HepG2 (cell line): ENCODE measurements at regions not wholly inside any gene's neighbourhood (a gene's known extent, or its start where the extent isn't known, plus 50 kb on each side); places are given as distances from the start of the nearest gene placed in this dataset.

ENCODE experiments used
- BCL3 ChIP-seq: sonication (generic); formaldehyde crosslinking; IDR thresholded peaks from 2 replicates; pipeline ENCODE4 v1.5.1; 2020; ENCODE audit warnings: mild to moderate bottlenecking, missing genetic modification reagents, moderate library complexity
- CTCF ChIP-seq: sonication (generic); formaldehyde crosslinking; IDR thresholded peaks from 2 replicates; pipeline ENCODE4 v1.5.0; 2020; ENCODE audit warnings: mild to moderate bottlenecking, missing genetic modification reagents, moderate library complexity
- GATAD1 ChIP-seq: IDR thresholded peaks from 2 replicates; pipeline ENCODE4 v1.6.1; 2016; ENCODE audit warnings: missing genetic modification reagents, missing compliant biosample characterization
- MYPOP ChIP-seq: sonication (generic); formaldehyde crosslinking; IDR thresholded peaks from 2 replicates; pipeline ENCODE4 v1.8.1; 2023; ENCODE audit warnings: mild to moderate bottlenecking, moderate library complexity, missing genetic modification reagents
- POLR2AphosphoS2 ChIP-seq: IDR thresholded peaks from 2 replicates; pipeline ENCODE4 v1.6.1; 2011; ENCODE audit warnings: low read depth, low read length, improper control_type of control experiment
- TARDBP ChIP-seq: sonication (generic); formaldehyde crosslinking; IDR thresholded peaks from 2 replicates; pipeline ENCODE4 v1.8.0; 2022; ENCODE audit warnings: mild to moderate bottlenecking, missing genetic modification reagents
- TEAD2 ChIP-seq: sonication (generic); formaldehyde crosslinking; IDR thresholded peaks from 2 replicates; pipeline ENCODE4 v1.9.0; 2021; ENCODE audit warnings: missing genetic modification reagents
- ZBTB3 ChIP-seq: sonication (generic); formaldehyde crosslinking; IDR thresholded peaks from 2 replicates; pipeline ENCODE4 v1.4.0; 2020; ENCODE audit warnings: low read depth, mild to moderate bottlenecking, moderate library complexity, missing genetic modification reagents, borderline replicate concordance
- ZBTB49 ChIP-seq: sonication (generic); formaldehyde crosslinking; IDR thresholded peaks from 2 replicates; pipeline ENCODE4 v1.4.0; 2020; ENCODE audit warnings: missing genetic modification reagents, borderline replicate concordance
- ZNF331 ChIP-seq: sonication (generic); formaldehyde crosslinking; IDR thresholded peaks from 2 replicates; pipeline ENCODE4 v1.4.0; 2020; ENCODE audit warnings: missing genetic modification reagents
- ZNF672 ChIP-seq: sonication (generic); formaldehyde crosslinking; IDR thresholded peaks from 2 replicates; pipeline ENCODE4 v1.8.1; 2022; ENCODE audit warnings: missing genetic modification reagents

GRCh38 chr2:84257831-84258230 lies 201.2 kb downstream of the SUCLG1 start (continued):
- TF ChIP-seq BCL3 (no peak), POLR2AphosphoS2 (no peak), GATAD1 (CRISPR knock-in tag) (no peak), ZBTB3 (CRISPR knock-in tag) (no peak), ZNF331 (CRISPR knock-in tag) (peak; percentile 42; the same call in 1 of the 2 replicates), TEAD2 (CRISPR knock-in tag) (no peak), TARDBP (no peak), CTCF (CRISPR knock-in tag) (peak; percentile 75), ZBTB49 (no peak), ZNF672 (CRISPR knock-in tag) (no peak), MYPOP (CRISPR knock-in tag) (no peak)
